Stimulated activated CD4-positive, alpha-beta T cell treated with anti-CD3 and anti-CD28 coated beads, Interleukin-15, amount 100 ng/mL, for 24 hours (primary cell): ENCODE measurements at regions not wholly inside any gene's neighbourhood (a gene's known extent, or its start where the extent isn't known, plus 50 kb on each side); places are given as distances from the start of the nearest gene placed in this dataset.
"Not testable (repeated sequence)": the region's sequence is repeated elsewhere in the genome, so short reads cannot be mapped to it uniquely, and the experiment has no call there.

ENCODE experiments used
- DNase-seq: peaks from one replicate; pipeline ENCODE4 v3.0.0-alpha.2; 2020

DNA sequence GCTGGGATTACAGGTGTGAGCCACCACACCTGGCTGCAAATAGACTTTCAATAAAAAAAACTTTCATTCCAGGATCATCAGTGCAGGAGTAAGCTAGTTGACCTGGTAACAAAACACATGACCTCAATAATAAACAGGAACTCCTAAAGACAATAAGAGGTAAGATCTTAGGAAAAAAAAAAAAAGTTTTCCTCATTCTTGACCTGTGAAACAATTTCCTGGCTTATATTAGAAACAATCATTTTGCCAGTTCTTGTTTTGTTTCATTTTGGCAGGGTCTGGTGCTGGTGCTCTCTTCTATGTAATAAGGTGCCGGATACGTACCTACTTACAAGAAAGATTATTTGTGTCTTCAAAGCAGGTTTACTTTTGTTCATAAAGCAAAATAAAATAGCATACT is 90.6 kb upstream of the AMN1 start:
- DNase-seq: no peak

DNA sequence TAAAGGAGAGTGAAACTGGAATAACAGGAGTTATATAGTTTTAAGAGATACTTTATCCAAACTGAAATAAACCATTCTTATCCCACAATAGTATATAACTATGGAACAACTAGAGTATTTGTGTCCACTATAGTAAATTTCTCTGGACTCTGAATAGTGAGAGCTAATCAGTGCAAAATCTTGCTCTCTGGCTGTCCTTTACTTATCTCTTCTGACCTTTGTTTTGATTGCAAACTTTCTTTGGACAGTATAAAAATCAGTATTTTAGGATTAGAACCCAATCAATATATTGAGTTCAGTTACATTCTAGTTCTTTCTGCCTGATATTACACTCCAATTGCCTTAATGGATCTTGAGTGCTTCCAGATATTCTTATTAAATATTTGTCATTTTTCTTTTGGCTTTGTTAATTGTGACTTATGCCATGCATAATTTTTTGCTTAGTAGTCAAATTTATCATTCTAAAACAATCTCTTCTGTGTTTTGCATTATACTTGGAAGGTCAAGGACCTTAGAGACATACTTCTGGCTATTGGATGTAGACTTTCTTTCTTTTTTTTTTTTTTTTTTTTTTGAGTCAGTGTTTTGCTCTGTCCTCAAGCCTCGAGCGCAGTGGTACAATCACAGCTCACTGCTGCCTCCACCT is 89.9 kb upstream of the AMN1 start:
- DNase-seq: no peak

DNA sequence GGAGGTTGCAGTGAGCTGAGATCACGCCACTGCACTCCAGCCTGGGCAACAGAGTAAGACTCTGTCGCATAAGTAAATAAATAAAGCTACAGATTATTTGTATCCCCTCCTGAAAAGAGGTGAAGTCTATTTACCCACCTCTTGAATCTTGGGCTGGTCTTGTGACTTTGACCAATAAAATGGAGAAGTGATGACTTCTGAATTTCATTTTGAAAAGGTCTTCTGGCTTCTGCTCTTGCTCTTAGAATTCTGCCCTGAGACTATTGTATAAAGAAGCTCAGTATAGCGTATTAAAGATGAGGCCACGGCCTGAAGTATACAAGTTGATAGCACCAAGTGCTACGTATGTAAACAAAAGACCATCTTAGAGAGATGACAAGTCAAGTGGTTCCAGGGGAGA is 88.3 kb upstream of the AMN1 start:
- DNase-seq: no peak

DNA sequence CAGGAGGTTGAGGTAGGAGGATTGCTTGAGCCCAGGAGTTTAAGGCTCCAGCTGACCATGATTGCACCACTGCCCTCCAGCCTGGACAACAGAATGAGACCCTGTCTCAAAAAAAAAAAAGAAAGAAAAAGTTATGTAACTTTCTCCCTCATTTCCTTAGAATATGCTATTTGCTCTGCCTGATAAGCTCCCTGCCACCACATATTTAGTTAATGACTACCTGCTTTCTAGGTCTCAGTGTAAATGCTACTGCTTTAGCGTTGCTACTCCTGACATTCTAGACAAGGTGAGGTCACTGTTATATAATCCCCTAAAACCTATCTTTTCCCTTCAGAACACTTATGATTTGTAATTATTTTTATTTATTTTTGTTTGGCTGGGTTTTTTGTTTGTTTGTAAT is 86.3 kb upstream of the AMN1 start:
- no peak for DNase-seq

DNA sequence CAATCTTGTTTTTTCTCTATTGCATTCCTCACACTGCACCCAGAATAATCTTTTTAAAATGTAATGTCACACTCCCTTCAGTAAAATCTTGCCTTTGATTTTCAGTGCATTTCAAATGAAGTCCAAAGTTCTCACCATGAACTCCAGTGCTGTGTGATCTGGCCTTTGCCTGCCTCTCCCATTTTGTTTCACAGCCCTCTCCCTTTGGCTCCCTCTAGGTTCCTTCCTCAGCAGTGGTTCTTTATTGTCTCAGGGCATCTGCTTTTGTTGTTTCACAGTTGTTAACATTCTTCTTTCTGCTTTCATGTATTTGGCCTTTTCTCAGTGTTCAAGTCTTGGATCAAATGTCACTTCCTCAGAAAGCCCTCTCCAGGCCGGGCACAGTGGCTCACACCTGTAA is 84.5 kb upstream of the AMN1 start:
- DNase-seq: no peak

DNA sequence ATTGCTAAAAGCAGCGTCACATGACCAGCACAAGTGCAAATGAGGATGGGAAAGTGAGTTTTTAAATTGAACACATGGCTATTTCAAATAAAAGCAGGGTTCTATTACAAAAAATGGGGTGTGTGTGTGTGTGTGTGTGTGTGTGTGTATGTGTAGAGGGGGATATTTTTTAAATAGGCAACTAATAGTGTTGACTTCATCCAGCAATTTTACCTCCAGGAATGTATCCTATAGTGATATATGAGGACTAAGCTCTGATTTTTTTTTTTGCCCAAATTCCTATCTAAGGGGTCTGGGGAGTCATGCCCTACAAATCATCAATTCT is 78.9 kb upstream of the AMN1 start:
- DNase-seq: no peak

DNA sequence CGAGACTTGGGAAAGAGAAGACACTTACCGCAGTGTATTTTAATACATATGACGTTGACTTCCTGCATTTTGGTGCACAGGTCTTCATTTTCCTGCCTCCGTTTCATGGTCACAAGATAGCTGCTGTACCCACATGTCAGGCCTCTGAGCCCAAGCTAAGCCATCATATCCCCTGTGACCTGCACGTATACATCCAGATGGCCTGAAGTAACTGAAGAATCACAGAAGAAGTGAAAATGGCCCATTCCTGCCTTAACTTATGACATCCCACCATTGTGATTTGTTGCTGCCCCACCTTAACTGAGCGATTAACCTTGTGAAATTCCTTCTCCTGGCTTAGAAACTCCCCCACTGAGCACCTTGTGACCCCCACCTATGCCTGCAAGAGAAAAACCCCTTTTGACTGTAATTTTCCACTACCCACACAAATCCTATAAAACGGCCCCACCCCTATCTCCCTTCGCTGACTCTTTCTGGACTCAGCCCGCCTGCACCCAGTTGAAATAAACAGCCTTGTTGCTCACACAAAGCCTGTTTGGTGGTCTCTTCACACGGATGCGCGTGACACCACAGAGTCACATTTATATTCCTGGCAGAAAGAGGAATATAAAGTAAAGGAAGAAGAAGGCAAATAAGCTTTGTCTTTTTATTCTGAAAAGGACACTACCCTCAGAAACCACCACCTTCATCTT is 78.4 kb upstream of the AMN1 start:
- DNase-seq: peak; percentile 22

DNA sequence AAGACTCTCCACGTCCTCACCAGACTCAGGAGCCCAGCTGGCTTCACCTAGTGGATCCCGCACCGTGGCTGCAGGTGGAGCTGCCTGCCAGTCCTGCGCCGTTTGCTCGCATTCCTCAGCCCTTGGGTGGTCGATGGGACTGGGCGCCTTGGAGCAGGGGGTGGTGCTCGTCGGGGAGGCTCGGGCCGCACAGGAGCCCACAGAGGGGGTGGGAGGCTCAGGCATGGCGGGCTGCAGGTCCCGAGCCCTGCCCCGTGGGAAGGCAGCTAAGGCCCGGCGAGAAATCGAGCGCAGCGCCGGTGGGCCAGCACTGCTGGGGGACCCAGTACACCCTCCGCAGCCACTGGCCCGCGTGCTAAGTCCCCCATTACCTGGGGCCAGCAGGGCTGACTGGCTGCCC is 76.9 kb upstream of the AMN1 start:
- not testable (repeated sequence) for DNase-seq

DNA sequence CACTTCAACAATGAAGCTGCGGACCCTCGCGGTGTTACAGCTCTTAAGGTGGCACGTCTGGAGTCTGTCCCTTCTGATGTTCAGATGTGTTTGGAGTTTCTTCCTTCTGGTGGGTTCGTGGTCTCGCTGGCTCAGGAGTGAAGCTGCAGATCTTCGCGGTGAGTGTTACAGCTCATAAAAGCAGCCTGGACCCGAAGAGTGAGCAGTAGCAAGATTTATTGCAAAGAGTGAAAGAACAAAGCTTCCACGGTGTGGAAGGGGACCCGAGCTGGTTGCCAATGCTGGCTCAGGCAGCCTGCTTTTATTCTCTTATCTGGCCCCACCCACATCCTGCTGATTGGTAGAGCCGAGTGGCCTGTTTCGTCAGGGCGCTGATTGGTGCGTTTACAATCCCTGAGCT is 75.9 kb upstream of the AMN1 start:
- DNase-seq: not testable (repeated sequence)

DNA sequence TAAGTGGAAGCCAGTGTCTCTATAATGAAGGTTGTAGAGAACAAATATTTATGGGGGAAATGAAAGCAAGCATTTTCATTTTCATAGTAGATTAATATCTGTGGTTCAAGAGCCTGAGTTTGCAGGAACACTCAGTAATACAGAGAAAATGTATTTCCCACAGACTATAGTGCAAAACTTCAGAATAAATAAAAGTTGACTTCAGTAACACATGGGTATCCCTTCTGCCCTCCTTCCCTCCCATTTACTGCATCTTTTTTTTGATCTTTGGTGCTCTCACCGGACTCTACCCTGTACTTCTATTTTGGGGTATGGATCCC is 75.3 kb upstream of the AMN1 start:
- no peak for DNase-seq

DNA sequence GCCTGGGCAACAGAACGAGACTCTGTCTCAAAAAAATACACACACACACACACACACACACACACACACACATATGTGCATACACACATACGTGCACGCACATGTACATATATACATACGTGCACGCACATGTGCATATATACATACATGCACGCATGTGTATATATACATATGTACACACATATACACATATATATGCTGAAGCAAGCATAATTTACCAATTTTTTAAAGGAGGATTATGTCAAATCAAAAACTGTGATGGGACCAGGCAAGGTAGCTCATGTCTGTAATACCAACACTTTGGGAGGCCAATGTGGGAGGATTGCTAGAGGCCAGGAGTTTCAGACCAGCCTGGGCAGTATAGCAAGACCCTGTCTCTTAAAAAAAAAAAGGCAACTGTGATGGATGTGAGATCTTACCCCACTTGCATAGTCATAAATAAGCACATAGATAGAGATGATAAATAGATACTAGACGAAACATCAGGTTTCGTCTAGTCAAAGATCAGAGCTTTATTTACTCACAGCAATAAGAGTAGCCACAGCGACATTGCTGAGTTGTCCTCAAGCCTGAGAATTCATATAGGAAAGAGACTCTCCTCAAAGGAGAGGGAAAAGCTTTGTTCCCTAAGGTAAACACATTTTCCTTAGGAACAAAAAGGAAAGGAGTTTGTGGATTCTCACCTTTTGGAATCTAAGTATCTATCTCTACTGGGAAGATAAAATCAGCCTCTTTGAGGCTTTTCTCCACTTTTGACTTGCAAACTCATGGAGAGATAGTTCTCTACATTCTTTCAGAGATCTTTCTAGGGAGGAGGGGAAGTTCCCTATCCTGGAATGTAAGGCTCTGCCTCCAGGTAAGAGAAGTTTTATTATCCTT is 74.7 kb upstream of the AMN1 start:
- DNase-seq: no peak

DNA sequence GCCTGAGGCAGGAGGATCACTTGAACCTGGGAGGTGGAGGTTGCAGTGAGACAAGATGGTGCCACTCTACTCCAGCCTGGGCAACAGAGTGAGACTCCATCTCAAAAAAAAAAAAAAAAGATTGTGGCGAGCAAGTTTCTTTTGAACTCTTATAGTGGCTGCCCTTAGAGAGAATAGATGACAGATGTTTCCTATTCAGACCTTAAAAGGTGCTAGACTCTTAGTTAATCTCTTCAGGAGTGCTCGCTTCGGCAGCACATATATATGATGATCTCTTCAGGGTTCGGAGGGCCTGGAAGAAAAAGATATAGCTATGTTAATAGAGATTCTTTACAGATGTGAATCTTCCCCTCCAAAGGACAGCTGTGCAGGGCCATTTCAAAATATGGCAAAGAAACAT is 73.1 kb upstream of the AMN1 start:
- DNase-seq: no peak

DNA sequence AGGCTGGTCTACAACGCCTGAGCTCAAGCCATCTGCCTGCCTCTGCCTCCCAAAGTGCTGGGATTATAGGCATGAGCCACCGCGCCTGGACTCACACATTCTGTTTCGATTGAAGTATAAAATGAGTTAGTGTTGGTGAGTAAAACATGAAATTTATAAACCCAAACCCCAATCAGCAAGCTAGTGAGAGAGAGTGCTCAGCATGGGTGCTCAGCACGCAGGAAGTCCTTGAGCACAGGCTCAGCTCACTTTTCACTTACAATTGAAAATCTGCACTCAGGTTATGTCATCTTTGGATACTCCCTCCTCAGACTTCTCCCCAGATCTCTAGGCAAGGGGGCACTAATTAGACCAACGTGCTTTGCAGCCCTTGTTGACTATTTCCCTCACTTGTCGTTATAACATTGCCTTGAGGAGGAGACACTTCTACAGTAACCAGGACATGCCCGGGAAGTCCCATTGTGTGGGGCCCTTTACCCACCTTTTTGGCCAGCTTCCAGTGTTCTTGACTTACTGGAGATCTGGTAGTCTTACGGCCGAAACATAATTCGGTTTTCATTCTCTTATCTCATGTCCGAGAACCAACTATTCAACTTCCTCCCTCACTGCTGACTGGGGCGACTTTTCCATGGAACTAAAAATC is 68.5 kb upstream of the AMN1 start:
- DNase-seq: peak; percentile 16

DNA sequence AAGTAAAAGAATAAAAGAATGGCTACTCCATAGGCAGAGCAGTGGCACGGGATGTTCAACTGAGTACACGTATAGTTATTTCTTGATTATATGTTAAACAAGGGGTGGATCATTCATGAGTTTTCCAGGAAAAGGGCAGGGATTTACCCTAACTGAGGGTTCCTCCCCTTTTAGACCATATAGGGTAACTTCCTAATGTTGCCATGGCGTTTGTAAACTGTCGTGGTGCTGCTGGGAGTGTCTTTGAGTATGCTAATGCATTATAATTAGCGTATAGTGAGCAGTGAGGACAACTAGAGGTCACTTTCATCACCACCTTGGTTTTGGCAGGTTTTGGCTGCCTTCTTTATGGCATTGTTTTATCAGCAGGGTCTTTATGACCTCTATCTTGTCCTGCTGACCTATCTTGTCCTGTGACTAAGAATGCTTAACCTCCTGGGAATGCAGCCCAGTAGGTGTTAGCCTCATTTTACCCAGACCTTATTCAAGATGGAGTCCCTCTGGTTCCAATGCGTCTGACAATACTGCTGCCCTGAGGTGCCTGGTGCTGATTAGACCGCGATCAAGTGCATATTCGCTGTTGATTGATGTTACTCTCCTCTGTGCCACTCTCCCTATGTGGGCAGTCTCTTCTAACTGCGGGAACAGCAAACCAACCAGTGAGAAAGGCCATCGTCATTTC is 67.6 kb upstream of the AMN1 start:
- DNase-seq: no peak

DNA sequence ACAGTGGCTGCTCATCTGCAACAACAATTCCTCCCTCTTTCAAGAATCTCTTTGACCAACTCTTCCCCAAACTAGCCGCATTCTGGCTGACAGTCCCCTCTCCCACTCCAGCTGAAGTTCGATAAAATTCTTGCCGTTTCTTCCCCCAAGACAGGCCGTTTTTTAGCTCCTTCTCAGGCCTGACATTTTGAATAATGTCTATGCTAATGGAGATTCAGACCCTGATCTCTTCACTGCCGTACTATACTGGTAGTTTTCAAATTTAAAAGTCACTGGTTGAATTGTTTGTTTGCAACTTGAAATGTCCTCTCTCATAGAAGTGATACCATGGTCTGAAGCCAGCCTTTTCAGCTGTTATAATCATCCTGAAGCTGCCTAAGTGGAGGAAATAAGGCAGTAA is 65.9 kb upstream of the AMN1 start:
- DNase-seq: no peak

DNA sequence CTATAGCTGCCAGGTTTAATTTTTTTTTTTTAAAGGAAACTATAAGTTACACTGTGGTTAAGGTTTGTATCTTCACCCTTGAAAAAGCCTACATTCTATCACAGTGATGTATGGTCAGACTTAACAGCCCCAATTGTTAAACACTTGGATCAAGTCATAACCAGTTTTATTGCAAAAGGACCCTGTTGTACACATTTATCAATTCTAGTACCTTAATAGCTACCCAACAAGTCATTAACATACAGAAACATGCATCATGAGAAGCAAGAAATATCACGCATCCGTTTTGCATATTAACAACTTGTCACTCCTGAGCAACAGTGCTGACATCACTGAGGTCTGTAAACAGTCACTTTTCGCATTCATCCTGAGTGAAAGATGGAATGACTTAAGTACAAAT is 62.4 kb upstream of the AMN1 start:
- DNase-seq: not testable (repeated sequence)

DNA sequence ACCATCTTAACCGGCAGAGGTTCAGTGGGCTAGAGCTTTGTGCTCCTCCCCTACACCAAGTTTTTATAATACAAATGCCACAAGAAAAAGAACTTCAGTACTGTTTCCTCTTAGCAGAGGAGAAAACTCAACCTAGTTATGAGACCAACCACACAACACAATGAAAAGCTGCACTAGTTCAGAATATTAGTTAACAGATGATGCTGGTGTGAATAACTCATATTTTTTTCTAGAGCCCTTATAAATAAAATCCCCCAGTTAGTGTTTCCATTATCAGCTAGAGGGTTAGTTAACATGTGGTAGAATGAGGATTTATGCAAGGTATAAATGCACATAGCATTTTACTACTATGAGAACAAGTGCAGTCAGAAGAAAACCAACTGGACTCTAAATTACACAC is 61.9 kb upstream of the AMN1 start:
- DNase-seq: no peak

DNA sequence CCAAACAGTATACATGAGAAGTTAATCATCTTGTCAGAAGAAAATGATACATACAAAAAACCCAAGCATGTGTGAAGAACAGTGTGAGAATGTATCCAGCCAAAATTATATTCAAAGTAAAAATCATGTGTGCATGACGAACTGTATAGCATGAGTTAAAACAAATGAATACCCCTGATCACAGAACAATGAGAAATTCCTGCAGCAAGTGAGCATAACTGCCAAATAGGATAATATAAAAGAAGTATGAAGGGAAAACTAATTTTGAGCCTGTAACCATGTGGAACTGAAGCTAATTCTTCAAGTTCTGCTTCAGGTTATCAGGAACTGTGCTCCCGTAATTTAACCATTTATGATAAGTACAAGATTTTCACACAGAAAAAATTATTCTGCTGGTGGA is 56.5 kb upstream of the AMN1 start:
- DNase-seq: no peak

DNA sequence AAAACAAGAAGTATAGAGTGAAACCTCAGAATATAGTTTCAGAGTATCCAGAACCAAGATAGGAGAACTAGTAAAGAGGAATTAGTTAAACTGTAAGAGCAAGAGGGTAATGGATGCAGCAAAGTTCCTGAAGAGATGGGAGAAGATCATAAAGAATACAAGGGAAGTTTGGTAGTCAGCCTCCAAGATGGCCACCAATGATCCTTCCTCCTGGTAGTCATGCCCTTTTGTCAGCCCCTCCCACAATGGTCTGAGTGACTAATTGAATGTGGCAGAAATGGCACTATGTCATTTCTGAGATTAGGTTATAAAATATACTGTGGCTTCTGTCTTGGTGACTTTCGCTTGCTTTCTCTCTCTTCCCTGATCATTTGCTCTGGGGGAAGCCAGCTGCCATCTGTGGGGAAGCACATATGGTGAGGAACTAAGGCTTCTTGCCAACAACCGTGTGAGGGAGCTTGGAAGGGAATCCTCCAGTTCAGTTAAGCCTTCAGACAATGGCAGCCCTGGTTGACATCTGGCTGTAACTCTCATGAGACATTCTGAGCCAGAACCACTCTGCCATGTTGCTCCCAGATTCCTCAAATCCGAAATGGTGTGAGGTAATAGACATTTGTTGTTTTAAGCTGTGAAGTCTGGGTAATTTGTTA is 55.3 kb upstream of the AMN1 start:
- no peak for DNase-seq

DNA sequence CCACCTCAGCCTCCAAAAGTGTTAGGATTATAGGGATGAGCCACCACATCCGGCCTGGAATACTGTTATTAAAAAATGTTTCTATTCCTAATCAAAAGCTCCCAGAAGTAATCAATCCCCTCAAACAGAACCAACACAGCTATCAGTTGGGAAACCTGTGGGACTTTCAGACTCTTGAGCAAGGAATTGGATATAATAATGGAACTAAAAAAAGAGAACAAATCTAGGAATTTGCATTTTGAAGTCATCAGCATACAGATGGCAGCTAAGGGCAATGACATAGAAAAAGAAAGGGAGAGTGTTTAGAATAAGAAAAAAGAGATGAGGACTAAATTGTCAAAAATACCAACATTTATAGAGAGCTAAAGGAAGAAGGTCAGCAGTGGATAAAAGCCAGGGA is 54.7 kb upstream of the AMN1 start:
- DNase-seq: no peak

DNA sequence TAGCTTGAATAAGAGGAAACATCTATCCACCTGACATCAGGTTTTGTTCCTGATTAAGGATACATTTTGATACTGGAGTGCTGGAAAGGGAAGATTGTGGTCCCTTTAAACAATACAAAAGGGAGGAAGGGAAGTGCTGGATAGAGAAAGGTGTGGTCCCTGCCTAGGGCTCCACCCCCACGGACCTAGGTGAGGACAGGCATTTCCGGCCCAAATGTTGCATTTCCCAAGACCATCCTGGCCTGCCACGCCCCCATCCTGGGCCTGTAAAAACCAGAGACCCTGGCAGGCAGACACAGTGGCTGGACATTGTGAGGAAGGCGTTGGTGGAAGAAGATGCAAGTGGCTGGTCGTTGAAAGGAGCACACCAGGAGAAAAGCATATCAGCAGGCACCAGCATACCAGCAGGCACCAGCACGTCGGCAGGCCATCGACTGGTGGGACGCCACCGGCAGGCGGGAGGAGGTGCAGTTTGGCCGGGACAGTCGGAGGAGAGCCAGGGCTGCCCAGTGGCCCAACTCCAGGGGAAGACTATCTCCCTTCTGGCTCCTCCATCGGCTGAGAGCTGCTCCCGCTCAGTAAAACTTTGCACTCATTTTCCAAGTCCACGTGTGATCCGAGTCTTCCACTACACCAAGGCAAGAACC is 53.2 kb upstream of the AMN1 start:
- DNase-seq: no peak

DNA sequence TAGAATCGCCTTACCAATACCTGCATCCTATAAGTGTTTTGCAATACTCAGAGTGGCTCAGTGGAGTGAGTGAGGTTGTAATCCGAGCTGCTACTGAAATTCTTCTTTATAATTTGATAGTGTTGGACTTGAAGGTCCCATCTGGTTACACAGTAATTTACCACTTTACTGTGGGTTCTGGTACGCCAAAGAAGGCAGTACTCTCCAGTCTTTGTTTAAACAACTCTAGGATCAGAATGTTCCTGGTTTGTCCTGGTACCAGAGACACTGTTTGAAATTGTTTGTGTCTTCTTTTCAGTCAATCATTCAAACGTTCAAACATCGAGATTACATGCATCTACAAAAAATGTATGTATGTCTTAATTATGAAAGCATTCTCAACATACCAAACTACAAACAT is 51.3 kb upstream of the AMN1 start:
- no peak for DNase-seq
